Lower lobe of right lung (tissue), 2 donors: ENCODE measurements at regions not wholly inside any gene's neighbourhood (a gene's known extent, or its start where the extent isn't known, plus 50 kb on each side); places are given as distances from the start of the nearest gene placed in this dataset.
A peak's percentile ranks its signal among the peaks of the same experiment; 100 is the strongest.
"Not testable (repeated sequence)": the region's sequence is repeated elsewhere in the genome, so short reads cannot be mapped to it uniquely, and the experiment has no call there.

Source experiments
- ATAC-seq, 2 donors: fragments of 200-7000 bp; cut with Tn5 transposase; one replicate each; pipeline ENCODE4 v1.9.1; 2020 to 2022; ENCODE audit warnings: mild to moderate bottlenecking in 2 of 2, moderate library complexity in 2 of 2
- DNase-seq: peaks from one replicate; pipeline ENCODE4 v3.0.0-alpha.2; 2020
- H3K27ac ChIP-seq: fragments of 200-600 bp; one replicate; pipeline ENCODE4 v1.8.0; 2022
- H3K27me3 ChIP-seq: fragments of 200-600 bp; one replicate; pipeline ENCODE4 v1.8.0; 2022; ENCODE audit warnings: low read depth
- H3K36me3 ChIP-seq: fragments of 200-600 bp; one replicate; pipeline ENCODE4 v1.8.0; 2022; ENCODE audit warnings: mild to moderate bottlenecking
- H3K4me1 ChIP-seq: fragments of 200-600 bp; one replicate; pipeline ENCODE4 v1.8.0; 2022
- H3K4me3 ChIP-seq: fragments of 200-600 bp; one replicate; pipeline ENCODE4 v1.8.0; 2022; ENCODE audit warnings: mild to moderate bottlenecking
- H3K9me3 ChIP-seq: fragments of 200-600 bp; one replicate; pipeline ENCODE4 v1.8.0; 2022
- CTCF ChIP-seq: fragments of 200-600 bp; IDR thresholded peaks from one replicate; pipeline ENCODE4 v1.8.0; 2022; ENCODE audit warnings: antibody characterized with exemption, mild to moderate bottlenecking
- intact Hi-C: fragments of 100-400 bp; cut with DNase I; formaldehyde crosslinking; loops from one replicate; pipeline ENCODE4 v1.11.0; 2022
- donor health status: DM: no; HTN: yes; CAD: no; lungs with severe emphysema.

DNA sequence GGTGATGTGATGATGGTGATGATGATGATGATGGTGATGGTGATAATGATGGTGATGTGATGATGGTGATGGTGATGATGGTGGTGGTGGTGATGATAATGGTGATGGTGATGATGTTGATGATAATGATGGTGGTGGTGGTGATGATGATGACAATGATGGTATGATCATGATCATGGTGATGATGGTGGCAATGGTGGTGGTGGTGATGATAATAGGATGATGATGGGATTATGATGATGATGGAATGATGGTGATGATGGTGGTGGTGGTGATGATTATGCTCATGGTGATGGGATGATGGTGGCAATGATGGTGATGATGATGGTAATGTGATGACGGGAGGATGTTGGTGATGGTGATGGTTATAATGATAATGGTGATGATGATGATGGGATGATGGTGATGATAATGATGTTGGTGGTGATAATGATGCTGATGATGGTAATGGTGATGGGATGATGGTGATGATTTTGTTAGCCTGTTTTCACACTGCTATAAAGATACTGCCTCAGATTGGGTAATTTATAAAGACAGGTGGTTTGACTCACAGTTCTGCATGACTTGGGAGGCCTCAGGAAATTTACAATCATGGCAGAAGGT lies 314.8 kb upstream of the SFSWAP start:
- peaks cover 9% of the 10 kb centered on the region for H3K9me3 ChIP-seq
- peaks cover 7% of the 10 kb centered on the region for H3K27me3 ChIP-seq
- no peak for TF ChIP-seq CTCF
- no peaks in the 10 kb centered on the region for H3K4me1 ChIP-seq
- DNase-seq (no peak), ATAC-seq (no peak)
- no peak overlapping the region for H3K27ac ChIP-seq
- no peaks in the 10 kb centered on the region for H3K36me3 ChIP-seq
- intact Hi-C loops: no loop called here
- no peak overlapping the region for H3K4me3 ChIP-seq

DNA sequence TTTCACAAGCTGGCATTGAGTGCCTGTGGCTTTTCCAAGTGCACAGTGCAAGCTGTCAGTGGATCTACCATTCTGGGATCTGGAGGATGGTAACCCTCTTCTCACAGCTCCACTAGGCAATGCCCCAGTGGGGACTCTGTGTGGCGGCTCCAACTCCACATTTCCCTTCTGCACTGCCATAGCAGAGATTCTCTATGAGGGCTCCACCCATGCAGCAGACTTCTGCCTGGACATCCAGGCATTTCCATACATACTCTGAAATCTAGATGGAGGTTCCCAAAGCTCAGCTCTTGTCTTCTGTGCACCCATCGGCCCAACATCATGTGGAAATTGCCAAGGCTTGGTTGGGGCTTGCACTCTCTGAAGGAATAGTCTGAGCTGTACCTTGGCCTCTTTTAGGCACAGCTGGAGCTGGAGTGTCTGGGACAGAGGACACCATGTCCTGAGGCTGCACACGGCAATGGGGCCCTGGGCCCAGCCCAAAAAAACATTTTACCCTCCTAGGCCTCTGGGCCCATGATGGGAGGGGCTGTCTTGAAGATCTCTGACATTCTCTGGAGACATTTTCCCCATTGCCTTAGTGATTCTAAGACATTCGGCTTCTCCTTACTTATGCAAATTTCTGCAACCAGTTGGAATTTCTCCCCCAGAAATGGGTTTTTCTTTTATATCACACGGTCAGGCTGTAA lies 313.3 kb upstream of the SFSWAP start:
- H3K27me3 ChIP-seq: no peaks in the 10 kb centered on the region
- no peak for TF ChIP-seq CTCF
- no peaks in the 10 kb centered on the region for H3K36me3 ChIP-seq
- H3K4me1 ChIP-seq: no peaks in the 10 kb centered on the region
- no peak overlapping the region for H3K4me3 ChIP-seq
- H3K27ac ChIP-seq: no peak overlapping the region
- DNase-seq (no peak), ATAC-seq (no peak)
- H3K9me3 ChIP-seq: peaks cover 9% of the 10 kb centered on the region
- intact Hi-C loops: no loop called here

GRCh38 chr12:131399000-131399399 lies 311.9 kb upstream of the SFSWAP start:
- TF ChIP-seq CTCF: no peak
- H3K4me1 ChIP-seq: no peaks in the 10 kb centered on the region
- ATAC-seq: no peak
- no peak for DNase-seq
- no peak overlapping the region for H3K4me3 ChIP-seq
- H3K36me3 ChIP-seq: no peaks in the 10 kb centered on the region
- H3K9me3 ChIP-seq: peaks cover 9% of the 10 kb centered on the region
- H3K27me3 ChIP-seq: no peaks in the 10 kb centered on the region
- H3K27ac ChIP-seq: no peak overlapping the region
- intact Hi-C loops: no loop called here

DNA sequence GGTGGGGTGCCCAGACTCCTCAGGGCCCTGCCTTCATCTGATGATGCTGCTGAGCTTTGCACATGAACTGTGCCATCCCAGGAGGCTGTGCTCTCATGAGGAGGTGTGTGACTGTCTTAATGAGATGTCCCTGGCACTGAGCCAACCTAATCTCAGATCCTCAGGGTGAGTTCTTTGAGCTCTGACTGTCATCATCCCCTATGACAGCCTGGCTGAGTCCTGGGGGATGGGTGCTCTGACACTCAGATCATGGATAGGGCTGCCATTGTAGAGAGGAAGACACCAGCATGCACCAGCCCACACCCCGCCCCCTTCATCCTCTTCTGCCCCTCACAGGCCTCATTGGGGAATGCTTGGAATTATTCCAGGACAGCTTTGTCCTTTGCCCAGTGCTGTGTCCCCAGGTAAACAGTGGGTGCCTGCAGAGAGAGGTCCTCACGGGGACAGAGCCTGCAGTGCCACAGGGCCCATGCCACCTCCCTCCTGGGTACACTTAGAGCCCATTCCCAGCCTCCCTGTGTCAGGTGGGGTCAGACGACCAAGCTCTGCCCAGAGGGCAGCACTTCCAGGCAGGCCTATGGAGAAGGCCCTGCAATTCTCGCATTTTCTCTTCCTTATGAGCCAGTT lies 310.1 kb upstream of the SFSWAP start:
- ATAC-seq, H3K36me3 ChIP-seq, H3K27me3 ChIP-seq, H3K4me3 ChIP-seq, intact Hi-C loops, DNase-seq, H3K4me1 ChIP-seq, H3K27ac ChIP-seq, H3K9me3 ChIP-seq: not testable (repeated sequence)

- H3K4me3 ChIP-seq, H3K4me1 ChIP-seq, DNase-seq, intact Hi-C loops, H3K36me3 ChIP-seq, H3K27me3 ChIP-seq, H3K27ac ChIP-seq, H3K9me3 ChIP-seq: not testable (repeated sequence)
- peak; percentile 47 to 65 for ATAC-seq
Observed at GRCh38 chr12:131401907-131402633, 308.8 kb upstream of the SFSWAP start.

- DNase-seq (no peak), ATAC-seq (no peak)
- no peak for TF ChIP-seq CTCF
- H3K36me3 ChIP-seq: no peaks in the 10 kb centered on the region
- H3K27me3 ChIP-seq: no peaks in the 10 kb centered on the region
- no peak overlapping the region for H3K27ac ChIP-seq
- intact Hi-C loops: no loop called here
- H3K9me3 ChIP-seq: peaks cover 1% of the 10 kb centered on the region
- H3K4me1 ChIP-seq: no peaks in the 10 kb centered on the region
- H3K4me3 ChIP-seq: no peak overlapping the region
Observed at GRCh38 chr12:131402781-131403396, 308.0 kb upstream of the SFSWAP start.
